ENCODE measurements at regions not wholly inside any gene's neighbourhood (a gene's known extent, or its start where the extent isn't known, plus 50 kb on each side); places are given as distances from the start of the nearest gene placed in this dataset.

GRCh38 chr4:13201241-13201640 lies 282.9 kb downstream of the RAB28 start:
- TF ChIP-seq CTCF (IDR thresholded peaks at IDR 0.05), result no peak
- TF ChIP-seq POLR2A (IDR thresholded peaks at IDR 0.05), result no peak
- H3K27ac ChIP-seq, result no peak overlapping the region
- ATAC-seq, result no peak
- no peak for DNase-seq
- H3K4me3 ChIP-seq, result no peak overlapping the region
- peaks cover 0 to 8% (median 0%) of the 10 kb centered on the region in 12 donors for H3K4me1 ChIP-seq
- 86 to 93% (median 92%) methylated on average over 3 of the region's 3 CpGs for WGBS, 4 donors
- no peaks in the 10 kb centered on the region for H3K27me3 ChIP-seq
- no peaks in the 10 kb centered on the region for H3K36me3 ChIP-seq
- H3K9me3 ChIP-seq, result no peaks in the 10 kb centered on the region
- intact Hi-C loops (cut with DNase I), result no loop called here

- H3K36me3 ChIP-seq, result no peaks in the 10 kb centered on the region
- DNase-seq (peak; percentile 45 to 72 (median 52)), ATAC-seq (peak; percentile 93 to 97 (median 96))
- TF ChIP-seq CTCF (IDR thresholded peaks at IDR 0.05) (no peak), POLR2A (IDR thresholded peaks at IDR 0.05) (no peak)
- peaks cover 0 to 11% (median 0%) of the 10 kb centered on the region in 12 donors for H3K4me1 ChIP-seq
- H3K9me3 ChIP-seq, result peaks cover 0 to 7% (median 0%) of the 10 kb centered on the region in 12 donors
- H3K27me3 ChIP-seq, result no peaks in the 10 kb centered on the region
- H3K4me3 ChIP-seq, result no peak overlapping the region
- WGBS, 4 donors, result 55 to 79% (median 62%) methylated on average over 2 to 4 of the region's 4 CpGs
- H3K27ac ChIP-seq, result peak overlapping the region in 3 of 12 donors; percentile 15 to 53 (median 52)
- intact Hi-C loops (cut with DNase I), result no loop called here
These were observed 287.4 kb downstream of the RAB28 start for GRCh38 chr4:13196721-13197120.

- Histone ChIP-seq H3K36me3 (no peaks in the 10 kb centered on the region), H3K27ac (no peak overlapping the region), H3K27me3 (no peaks in the 10 kb centered on the region), H3K4me1 (peaks cover 0 to 12% (median 0%) of the 10 kb centered on the region in 12 donors), H3K9me3 (peaks cover 0 to 7% (median 0%) of the 10 kb centered on the region in 12 donors), H3K4me3 (no peak overlapping the region)
- intact Hi-C loops (cut with DNase I), result no loop called here
- TF ChIP-seq CTCF (IDR thresholded peaks at IDR 0.05) (no peak), POLR2A (IDR thresholded peaks at IDR 0.05) (no peak)
- DNase-seq, result no peak
- ATAC-seq, result no peak
- 88 to 92% (median 89%) methylated on average over 7 of the region's 7 CpGs for WGBS, 4 donors
These were observed 290.5 kb downstream of the RAB28 start for GRCh38 chr4:13193662-13194061.

- Histone ChIP-seq H3K4me3 (no peak overlapping the region), H3K36me3 (no peaks in the 10 kb centered on the region), H3K9me3 (peaks cover 0 to 7% (median 0%) of the 10 kb centered on the region in 12 donors), H3K4me1 (peaks cover 0 to 12% (median 0%) of the 10 kb centered on the region in 12 donors), H3K27me3 (no peaks in the 10 kb centered on the region), H3K27ac (no peak overlapping the region)
- intact Hi-C loops (cut with DNase I), result no loop called here
- TF ChIP-seq CTCF (IDR thresholded peaks at IDR 0.05), result no peak
- ATAC-seq (no peak), DNase-seq (no peak)
- WGBS, 4 donors, result 68 to 77% (median 69%) methylated on average over 6 of the region's 6 CpGs
These were observed 293.9 kb downstream of the RAB28 start for GRCh38 chr4:13190093-13190721.

Measured in heart left ventricle (tissue), 16 donors.